ENCODE measurements at regions not wholly inside any gene's neighbourhood (a gene's known extent, or its start where the extent isn't known, plus 50 kb on each side); places are given as distances from the start of the nearest gene placed in this dataset.

DNA sequence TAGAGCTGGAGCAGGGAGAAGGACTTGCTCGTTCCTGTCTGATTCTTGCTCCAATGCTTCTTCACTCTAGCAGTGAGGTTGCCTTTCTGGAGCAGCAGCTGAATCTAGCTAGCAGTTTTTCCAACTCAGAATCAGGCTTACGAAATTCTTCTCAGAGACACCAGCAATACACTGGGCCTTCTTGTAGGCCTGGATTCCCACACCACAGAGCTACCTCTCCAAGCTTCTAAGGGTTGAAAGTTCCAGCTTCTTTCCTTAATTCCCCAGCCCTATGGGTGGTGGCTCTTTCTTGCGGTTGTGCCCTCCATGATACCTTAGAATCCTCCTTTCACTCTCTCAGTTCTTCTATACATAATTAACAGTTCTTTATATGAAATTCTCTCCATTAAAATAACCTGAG, 586.6 kb downstream of the INHBA start:
- TF ChIP-seq, protein P1, sequence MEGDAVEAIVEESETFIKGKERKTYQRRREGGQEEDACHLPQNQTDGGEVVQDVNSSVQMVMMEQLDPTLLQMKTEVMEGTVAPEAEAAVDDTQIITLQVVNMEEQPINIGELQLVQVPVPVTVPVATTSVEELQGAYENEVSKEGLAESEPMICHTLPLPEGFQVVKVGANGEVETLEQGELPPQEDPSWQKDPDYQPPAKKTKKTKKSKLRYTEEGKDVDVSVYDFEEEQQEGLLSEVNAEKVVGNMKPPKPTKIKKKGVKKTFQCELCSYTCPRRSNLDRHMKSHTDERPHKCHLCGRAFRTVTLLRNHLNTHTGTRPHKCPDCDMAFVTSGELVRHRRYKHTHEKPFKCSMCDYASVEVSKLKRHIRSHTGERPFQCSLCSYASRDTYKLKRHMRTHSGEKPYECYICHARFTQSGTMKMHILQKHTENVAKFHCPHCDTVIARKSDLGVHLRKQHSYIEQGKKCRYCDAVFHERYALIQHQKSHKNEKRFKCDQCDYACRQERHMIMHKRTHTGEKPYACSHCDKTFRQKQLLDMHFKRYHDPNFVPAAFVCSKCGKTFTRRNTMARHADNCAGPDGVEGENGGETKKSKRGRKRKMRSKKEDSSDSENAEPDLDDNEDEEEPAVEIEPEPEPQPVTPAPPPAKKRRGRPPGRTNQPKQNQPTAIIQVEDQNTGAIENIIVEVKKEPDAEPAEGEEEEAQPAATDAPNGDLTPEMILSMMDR (conservative IDR thresholded peaks at IDR 0.05; ENCODE audit: low read length) = no peak
- TF ChIP-seq EZH2phosphoT487 (IDR thresholded peaks at IDR 0.05; ENCODE audit: borderline replicate concordance) = no peak
- Histone ChIP-seq H3K4me3 (ENCODE audit: low read length, poor library complexity, severe bottlenecking) (no peak overlapping the region), H4K20me1 (ENCODE audit: insufficient read depth, low read length, poor library complexity, severe bottlenecking) (no peaks in the 10 kb centered on the region), H3K79me2 (ENCODE audit: insufficient read depth, low read length) (no peaks in the 10 kb centered on the region), H3K9me3 (ENCODE audit: insufficient read depth, low read depth, low read length) (no peaks in the 10 kb centered on the region; the same call in 1 of the 2 replicates), H2AFZ (ENCODE audit: low read length) (no peak overlapping the region), H3K9me2 (replicated peaks; ENCODE audit: low read depth, low read length) (no peaks in the 10 kb centered on the region), H3K4me1 (ENCODE audit: insufficient read depth, low read length, poor library complexity, severe bottlenecking) (no peaks in the 10 kb centered on the region), H3K27me3 (ENCODE audit: insufficient read depth, low read length, poor library complexity, severe bottlenecking) (no peaks in the 10 kb centered on the region), H3K9ac (ENCODE audit: low read depth, low read length, poor library complexity, severe bottlenecking) (no peak overlapping the region), H3F3A (ENCODE audit: low read depth) (no peaks in the 10 kb centered on the region), H3K36me3 (ENCODE audit: insufficient read depth, low read length) (no peaks in the 10 kb centered on the region), H3K4me2 (ENCODE audit: low read depth, low read length, poor library complexity, severe bottlenecking) (no peak overlapping the region)

DNA sequence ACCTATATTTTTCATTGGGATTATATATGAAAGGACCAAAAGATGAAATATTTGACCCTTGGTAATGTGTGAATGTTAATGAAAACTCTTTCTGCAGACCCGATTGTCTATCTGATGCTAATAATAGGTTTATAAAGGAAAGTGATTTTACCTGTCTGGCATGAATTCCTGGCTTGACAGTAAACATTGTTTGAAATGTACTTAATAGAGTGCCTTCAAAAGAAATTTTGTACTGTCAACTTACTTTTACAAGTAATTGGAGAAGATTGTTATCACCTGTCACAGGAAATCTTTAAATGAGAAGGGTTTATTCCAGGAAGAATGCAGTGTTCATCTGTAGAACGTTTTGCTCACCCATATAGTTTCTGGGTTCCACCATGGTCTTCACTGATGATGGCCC, 588.2 kb downstream of the INHBA start:
- H3K4me2 ChIP-seq (ENCODE audit: low read depth, low read length, poor library complexity, severe bottlenecking) = no peak overlapping the region
- no peak for TF ChIP-seq EZH2phosphoT487 (IDR thresholded peaks at IDR 0.05; ENCODE audit: borderline replicate concordance)
- TF ChIP-seq, protein P1 (conservative IDR thresholded peaks at IDR 0.05; ENCODE audit: low read length) = no peak

DNA sequence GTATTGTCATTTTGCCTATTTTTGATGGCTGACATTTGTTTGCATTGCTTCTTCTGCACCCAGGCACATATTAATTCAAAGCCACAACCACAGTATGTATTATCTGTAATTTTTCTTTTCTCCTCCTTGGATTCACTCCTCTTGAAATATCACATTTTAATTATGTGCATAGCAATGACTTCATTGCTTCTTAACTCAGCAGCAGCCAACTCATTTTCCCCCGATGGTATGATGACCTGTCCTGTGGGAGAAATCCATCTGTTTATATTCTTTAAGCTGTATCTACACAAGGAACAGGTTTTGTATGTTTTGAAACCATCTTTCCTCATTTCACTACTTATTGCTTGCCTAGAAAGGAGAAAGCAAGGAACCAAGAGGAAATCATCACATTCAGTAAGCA, 588.8 kb downstream of the INHBA start:
- Histone ChIP-seq H3F3A (ENCODE audit: low read depth) (no peaks in the 10 kb centered on the region), H3K4me1 (ENCODE audit: insufficient read depth, low read length, poor library complexity, severe bottlenecking) (no peaks in the 10 kb centered on the region), H3K4me3 (ENCODE audit: low read length, poor library complexity, severe bottlenecking) (no peak overlapping the region)

More for the DNA sequence above, 588.2 kb downstream of the INHBA start:
- Histone ChIP-seq H3K9me3 (ENCODE audit: insufficient read depth, low read depth, low read length) (no peaks in the 10 kb centered on the region; the same call in 1 of the 2 replicates), H3K36me3 (ENCODE audit: insufficient read depth, low read length) (no peaks in the 10 kb centered on the region), H3K79me2 (ENCODE audit: insufficient read depth, low read length) (no peaks in the 10 kb centered on the region), H3F3A (ENCODE audit: low read depth) (no peaks in the 10 kb centered on the region), H3K27me3 (ENCODE audit: insufficient read depth, low read length, poor library complexity, severe bottlenecking) (no peaks in the 10 kb centered on the region), H3K4me1 (ENCODE audit: insufficient read depth, low read length, poor library complexity, severe bottlenecking) (no peaks in the 10 kb centered on the region), H3K4me3 (ENCODE audit: low read length, poor library complexity, severe bottlenecking) (no peak overlapping the region), H4K20me1 (ENCODE audit: insufficient read depth, low read length, poor library complexity, severe bottlenecking) (no peaks in the 10 kb centered on the region), H2AFZ (ENCODE audit: low read length) (no peak overlapping the region), H3K9ac (ENCODE audit: low read depth, low read length, poor library complexity, severe bottlenecking) (no peak overlapping the region), H3K9me2 (replicated peaks; ENCODE audit: low read depth, low read length) (no peaks in the 10 kb centered on the region)

More for the DNA sequence above, 588.8 kb downstream of the INHBA start:
- Histone ChIP-seq H3K36me3 (ENCODE audit: insufficient read depth, low read length) (no peaks in the 10 kb centered on the region), H3K27me3 (ENCODE audit: insufficient read depth, low read length, poor library complexity, severe bottlenecking) (no peaks in the 10 kb centered on the region), H3K9me2 (replicated peaks; ENCODE audit: low read depth, low read length) (no peaks in the 10 kb centered on the region), H2AFZ (ENCODE audit: low read length) (no peak overlapping the region), H4K20me1 (ENCODE audit: insufficient read depth, low read length, poor library complexity, severe bottlenecking) (no peaks in the 10 kb centered on the region), H3K4me2 (ENCODE audit: low read depth, low read length, poor library complexity, severe bottlenecking) (no peak overlapping the region), H3K79me2 (ENCODE audit: insufficient read depth, low read length) (no peaks in the 10 kb centered on the region), H3K9ac (ENCODE audit: low read depth, low read length, poor library complexity, severe bottlenecking) (no peak overlapping the region), H3K9me3 (ENCODE audit: insufficient read depth, low read depth, low read length) (no peaks in the 10 kb centered on the region; the same call in 1 of the 2 replicates)
- TF ChIP-seq, protein P1 (conservative IDR thresholded peaks at IDR 0.05; ENCODE audit: low read length) = no peak
- TF ChIP-seq EZH2phosphoT487 (IDR thresholded peaks at IDR 0.05; ENCODE audit: borderline replicate concordance) = no peak
